NAMALWA (cell line): ENCODE measurements at regions not wholly inside any gene's neighbourhood (a gene's known extent, or its start where the extent isn't known, plus 50 kb on each side); places are given as distances from the start of the nearest gene placed in this dataset.

Experiments
- DNase-seq: peaks from one replicate; pipeline ENCODE4 v3.0.0-alpha.2; 2015; ENCODE audit warnings: low spot score

DNA sequence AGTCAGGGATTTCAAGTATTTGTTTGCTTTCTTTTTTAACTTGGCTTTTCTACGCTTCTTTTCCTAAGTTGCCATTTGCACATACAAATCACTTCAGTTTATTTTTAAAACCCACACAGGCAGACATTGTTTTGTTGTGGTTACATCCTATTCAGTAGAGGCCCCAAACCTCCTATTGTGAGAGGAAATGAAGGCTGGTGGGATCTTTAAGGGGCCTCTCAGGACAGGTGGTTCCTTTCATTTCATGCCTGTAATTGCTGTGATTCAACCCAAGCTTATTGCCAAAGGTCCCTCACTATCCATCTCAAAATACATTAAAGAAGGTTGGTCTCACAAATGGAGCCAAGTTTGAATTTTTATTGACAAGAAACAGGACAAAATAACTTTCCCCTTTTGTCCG is 257.1 kb downstream of the ADAMTS20 start:
- DNase-seq = no peak

DNA sequence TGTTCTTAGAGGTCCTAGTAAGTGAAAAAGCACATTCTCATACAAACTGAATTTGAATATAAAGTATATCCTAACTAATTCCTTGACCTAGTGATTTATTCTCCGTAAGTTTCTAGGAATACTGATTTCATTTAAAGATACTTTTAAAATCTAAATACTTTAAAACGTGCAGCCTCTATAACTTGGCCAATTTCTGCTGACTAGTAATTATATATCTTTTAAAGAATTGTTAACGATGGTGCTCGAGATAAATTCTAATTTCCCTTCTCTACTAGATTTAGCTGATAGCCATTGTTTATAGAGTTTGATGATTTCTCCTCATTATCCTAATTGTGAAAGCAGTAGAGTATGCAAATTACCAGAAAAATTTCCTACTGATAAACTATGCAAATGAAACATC is 257.9 kb downstream of the ADAMTS20 start:
- DNase-seq = no peak

DNA sequence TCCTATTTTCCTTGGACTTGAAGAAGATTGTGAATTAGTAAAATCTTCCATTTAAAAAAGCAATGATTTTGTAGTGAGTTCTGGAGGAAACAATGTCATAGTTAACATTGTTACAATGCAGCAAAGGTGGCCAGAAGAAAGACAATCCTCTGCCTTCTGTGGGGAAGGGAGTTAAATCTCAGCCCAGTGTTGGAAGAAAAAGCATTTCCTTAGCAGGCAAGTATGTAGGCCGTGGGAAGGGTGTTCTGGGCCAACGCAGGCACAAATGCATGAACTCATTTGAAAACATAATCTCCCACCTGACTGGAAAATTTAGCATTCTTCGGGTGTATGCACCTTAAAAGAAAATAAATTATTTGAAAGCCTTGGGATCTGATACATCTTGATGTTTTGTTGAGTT is 258.6 kb downstream of the ADAMTS20 start:
- no peak for DNase-seq

DNA sequence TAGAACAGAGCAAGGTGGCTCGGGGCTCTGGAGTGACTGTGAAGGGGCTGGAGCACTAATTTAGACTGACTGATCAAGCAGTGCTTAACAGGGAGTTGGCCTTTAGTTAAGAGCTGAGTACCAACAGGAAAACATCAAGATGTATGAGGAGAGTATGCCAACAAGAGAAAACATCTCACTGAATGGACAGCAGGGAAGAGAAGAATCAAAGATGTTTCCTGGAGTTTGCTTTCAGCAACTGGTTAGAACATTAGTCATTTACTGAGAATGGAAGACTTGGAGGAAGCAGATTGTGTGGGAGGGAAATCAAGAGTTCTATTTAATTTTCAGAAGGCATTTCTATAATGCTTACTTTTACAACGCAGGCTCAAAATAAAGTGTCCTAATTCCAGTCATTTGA is 259.3 kb downstream of the ADAMTS20 start:
- DNase-seq = no peak

DNA sequence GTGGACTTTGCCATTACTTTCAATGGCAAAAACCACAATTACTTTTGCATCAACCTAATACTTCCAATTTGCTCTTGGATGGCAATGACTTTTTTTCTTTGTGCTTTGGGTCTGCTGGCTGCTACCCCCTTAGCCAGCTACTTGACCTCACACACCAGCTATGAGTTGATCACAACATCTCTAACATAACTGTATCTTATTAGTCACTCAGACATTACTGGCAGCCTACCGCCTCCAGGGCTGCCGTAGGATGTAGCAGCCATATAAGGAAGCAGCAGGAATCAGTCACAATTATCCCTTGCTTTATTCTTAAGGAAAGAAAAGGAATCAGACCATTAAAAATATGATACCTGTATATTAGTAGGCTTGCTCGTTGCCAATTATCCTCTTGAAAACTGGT is 260.5 kb downstream of the ADAMTS20 start:
- DNase-seq = no peak

DNA sequence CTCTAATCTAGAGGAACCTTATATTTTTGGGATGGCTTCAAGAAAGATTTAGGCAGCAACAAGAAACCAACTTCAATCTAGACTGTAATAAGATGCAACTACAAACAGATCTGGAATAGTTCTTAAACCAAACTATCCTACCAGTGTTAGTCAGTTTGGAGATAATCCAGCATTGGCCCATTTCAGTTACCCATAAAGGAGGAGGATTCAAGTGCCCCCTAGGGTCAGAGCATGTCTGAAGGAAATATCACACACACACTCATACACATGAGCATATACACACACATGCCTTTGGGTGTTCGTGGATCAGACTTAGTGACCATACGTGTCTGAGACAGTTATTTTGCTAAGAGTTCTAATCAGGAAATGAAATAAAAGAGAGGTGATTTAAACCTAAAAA is 261.2 kb downstream of the ADAMTS20 start:
- no peak for DNase-seq

DNA sequence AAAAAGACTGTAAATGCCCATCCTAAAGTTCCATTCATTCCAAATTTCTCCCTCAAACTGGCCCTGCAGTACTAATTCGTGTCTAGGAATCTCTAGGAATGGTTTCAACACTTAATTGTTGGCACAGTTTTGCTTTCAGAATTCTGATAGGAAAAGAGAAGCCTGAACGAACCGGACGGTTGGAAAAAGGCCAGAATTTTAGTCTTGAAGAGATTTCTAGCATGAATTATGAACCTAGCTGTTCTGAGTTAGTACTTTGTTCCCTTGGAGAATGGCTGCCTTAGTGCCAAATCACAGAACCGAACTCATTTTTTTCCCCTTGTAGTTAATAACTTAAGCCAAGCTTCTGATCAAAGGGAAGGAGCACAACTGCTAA is 262.6 kb downstream of the ADAMTS20 start:
- DNase-seq = no peak

DNA sequence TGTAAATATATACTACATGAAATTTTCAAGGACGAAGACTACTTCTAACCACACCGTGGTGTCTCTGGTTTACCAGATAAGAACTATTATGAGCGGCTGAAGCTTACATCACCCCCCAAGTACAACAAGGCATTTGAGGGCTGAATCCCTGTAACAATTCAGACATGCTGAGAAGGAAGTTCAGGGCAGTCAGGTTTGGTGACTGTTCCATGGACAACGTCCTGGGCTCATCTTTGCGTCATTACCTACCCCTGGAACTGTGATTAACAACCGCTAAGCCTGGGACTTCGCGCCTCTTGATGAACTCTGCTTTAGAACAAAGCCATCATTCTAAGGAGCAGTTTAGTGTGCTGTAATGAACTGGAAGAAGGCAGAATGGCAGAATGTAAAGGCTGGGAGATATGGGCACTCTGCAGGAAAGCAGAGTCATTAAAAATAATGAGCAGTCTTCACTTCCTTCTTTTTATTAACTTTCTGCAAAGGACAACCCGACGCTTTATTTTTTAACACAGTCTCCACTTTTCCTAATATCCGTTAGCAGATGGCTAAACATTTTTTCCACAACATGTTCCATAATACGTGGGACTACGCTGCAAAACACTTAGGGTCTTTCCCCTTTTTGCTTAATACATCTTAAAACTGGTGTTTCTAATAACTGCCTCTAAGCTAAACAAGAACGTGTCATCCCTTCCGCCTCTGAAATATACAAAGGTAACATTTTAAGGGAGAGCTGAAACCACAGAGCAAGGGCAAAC is 263.2 kb downstream of the ADAMTS20 start:
- DNase-seq = no peak

DNA sequence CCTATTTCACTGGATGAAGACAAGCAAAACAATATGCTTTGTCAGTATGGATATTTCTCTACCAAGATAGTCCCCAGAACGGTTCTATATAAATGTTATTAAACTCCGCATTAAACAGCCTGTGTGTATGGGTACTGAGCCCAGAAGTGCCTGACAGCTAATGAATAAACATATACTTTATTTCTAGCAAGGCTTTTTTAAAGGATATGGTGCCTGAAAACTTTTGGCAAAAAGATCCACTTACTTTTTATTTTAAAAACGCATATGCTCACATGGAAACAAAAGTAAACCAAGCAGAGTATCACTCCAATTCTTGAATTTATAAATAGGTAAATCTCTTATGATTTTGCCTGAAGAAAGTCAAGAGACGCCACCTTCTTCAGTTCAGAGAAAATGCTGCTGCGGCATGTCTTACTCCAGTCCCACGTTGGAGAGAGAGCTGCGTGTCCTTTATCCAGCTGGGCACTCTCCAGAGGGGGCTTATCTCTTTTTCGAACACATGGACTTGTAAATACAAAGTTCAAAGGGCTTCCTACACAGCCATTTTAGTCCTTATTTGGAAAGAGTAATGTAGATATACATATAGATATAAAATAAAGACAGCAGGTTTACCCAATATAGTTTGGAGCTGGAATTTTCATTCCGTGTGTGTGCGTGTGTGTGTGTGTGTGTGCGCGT is 264.2 kb downstream of the ADAMTS20 start:
- no peak for DNase-seq

DNA sequence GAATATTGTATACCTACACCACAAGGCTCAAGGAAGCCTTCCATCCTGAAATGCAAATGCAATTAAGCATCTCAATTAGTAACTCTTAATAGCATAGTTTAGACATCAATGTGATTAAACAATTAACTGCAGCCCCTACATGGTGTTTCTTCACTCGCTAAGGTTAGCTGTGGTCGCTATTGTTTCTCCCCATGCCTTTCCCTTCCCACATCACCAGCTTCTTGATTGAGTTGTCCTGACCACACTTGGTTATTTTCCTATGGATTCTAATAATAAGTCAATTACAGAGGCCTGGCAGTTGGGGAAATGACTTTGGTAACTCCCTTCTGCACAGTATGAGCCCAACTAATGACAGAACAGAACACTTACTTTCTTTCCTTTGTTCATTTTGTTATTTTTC is 265.0 kb downstream of the ADAMTS20 start:
- no peak for DNase-seq

DNA sequence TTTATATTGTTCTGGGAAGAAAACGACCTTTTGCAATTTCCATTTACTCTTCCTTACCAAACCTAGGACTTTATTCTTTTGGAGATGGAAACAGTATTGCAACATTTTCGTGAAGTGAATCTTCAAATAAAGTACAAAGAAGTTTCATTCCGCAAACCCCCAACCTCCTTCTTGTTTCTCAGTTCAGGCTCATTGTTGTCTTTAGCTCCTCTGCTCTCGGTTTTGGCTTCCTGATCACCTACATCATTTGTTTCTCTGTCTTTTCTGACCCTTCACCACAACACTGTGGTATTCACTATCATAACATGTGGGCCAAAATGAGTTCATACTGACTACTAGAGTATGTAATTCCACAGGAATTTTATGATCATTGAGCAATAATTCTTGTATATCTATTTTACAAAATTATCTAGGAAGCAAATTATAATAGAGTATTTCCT is 266.8 kb downstream of the ADAMTS20 start:
- no peak for DNase-seq

DNA sequence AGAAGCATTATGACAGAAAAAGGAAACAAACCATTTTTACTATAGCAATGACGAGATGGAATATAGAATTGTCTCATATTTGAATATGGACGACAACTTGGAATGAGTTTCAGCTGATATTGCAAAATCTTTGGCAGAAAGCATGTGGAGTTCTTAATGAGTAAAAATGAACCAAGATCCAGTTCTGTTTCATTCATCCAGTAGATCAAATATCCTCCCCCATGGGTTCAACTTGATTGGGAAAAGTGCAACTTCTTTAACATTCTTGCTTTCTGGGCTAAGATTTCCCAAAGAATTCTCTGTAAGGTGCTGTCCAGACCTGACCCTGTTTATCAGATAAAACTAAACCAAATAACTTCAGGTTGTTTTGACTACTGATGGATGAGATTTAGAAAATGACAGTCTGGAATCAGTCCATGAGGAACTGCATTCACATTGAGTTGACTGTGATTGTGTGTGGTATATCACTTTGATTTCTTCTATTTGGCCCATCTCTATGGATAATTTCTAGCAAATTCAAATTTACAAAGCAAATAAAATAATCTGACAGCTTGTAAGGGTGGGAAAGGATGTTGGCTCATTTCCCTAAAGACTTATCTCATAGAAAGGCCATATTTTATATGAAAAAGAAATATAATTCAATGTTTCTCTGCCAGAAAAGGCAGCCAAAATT is 267.4 kb downstream of the ADAMTS20 start:
- DNase-seq = no peak

DNA sequence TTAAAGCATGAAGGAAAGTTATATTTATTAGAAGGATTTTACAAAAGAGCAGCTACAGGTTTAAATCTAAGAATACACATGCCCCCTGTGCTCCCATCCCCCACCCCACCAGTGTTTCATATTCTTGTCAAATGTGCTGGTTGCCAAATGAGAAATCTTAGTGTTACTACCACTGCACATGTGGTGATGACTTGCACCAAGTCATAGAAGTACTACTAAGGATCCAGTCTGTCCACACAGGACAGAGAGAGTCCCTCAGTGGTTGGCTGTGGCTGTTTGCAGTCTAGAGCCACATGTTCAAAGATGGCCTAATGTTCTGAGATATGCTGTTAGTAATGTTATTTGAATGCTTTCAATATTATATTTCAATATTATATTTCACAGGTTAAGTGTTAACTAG is 268.8 kb downstream of the ADAMTS20 start:
- DNase-seq = no peak

DNA sequence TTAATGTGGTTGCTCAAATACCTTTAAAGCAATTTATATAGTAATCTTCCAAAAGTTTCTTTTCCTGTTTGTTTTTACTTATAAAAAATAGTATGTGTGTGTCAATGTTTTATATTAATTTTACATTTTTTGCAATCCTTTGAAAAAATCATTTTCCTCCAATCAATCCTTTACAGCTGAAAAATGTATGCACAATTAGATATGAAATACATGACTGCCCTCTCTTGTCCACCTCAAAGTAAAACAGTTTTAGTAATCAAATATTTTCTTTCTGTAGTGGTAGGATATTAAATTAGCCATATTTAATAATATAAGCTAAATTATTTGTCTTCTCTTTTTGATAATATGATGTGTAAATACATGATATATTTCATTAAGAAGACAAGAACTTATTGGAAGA is 269.9 kb downstream of the ADAMTS20 start:
- DNase-seq = peak; percentile 16

DNA sequence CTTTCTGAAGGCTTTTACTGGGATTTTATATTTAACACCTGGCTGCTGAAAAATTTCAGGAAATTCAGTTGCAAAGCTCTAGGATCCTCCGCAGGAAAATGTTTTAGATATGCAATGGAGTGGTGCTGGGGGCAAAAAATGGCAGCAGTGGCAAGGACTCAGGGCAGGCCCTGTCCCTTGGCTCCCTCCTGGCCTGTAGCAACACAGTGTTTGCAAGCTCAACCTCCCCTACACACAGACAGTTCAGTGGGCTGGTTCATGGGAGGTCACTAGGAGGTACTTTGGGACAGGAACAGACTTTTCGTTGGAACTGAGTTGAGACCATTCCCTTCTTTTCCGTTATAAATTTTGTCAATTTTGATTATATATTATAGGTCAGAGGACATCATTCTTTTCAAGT is 270.4 kb downstream of the ADAMTS20 start:
- no peak for DNase-seq

DNA sequence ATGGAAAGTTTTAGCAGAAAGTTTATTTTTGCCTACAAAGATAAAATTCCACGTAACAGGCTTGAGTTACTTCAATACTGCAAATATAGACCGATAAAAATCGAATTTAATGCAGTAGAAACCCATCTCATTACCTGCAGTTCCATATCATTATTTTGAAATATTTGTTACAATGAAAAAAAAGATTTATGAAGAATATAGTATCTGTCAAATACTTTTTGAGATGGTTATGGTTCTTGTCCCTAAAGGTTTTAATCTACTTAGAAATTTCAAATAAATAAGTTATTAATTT is 273.5 kb downstream of the ADAMTS20 start:
- DNase-seq = no peak

DNA sequence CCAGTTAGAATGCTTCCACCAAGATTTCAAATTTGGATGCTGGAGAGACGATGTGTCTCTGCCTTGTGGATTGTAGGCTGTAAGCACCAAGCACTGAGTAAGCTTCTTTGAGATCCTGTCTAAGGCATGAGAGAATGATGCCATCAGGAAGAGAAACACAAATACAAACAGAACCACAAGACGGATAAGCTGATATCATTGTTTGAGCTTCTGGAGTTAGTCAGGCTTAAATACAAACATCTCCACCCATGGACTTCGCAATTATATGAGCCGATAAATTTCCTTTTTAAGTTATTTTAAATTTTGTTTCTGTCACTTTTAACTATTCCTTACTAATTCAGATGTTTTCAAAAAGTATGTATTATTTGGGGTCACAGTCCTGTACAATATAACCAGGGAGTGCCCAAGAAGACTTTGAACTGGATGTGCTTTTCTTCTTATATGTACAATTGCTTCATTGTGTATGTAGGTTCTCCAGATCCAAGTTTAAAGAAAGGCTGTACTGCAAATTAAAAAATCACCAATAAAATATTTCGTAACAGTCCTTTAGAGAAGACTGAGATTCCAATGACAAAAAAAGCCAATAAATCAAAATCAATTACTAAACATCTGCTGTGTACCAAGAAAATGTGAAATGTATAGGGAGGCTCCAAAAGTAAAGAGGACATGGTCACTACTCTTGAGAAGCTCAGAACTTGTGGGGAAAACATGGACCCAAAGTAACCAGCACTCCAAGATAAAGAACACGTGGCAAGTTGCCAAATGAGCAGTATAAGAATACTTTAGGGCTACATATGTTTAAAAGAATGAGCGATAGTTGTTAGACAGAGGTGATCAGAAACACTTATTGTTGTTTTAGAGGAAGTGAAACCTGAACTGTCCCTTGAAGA is 274.1 kb downstream of the ADAMTS20 start:
- DNase-seq = peak; percentile 29

DNA sequence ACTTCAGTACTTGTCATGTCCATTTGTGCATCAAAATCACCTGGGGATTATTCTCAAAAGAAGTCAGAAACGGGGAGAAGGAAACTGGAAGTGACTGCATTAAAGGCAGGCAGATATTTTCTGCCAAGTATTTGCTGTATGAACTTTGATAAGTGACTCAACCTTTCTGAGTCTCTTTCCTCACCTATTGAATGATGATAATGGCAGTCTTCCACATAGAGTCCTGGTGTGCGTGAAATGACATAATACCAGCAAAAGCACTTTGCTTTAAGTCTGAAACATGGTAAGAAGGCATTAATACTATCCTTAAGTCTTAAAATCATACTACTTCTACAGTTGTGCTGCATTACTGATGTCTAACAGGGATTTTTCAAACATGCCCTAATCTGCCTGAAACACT is 278.5 kb downstream of the ADAMTS20 start:
- DNase-seq = no peak

DNA sequence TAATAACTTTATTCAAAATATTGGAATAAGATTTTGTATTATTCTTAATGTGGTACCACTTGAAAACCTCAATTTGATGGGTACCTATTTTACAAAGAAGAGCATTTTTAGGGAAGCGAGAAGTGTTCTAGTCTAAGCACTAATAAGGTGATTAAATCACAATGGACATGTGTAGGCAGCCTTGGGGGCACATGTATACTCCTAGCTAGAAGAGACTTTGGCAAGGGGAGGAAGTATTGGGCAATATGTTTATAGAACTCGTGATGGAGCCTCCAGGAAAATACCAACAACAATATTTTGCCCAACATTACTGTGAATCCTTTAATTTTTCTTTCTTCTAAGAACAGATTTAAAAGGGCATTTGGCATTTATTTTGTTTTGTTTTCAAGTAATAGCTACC is 280.3 kb downstream of the ADAMTS20 start:
- DNase-seq = no peak

DNA sequence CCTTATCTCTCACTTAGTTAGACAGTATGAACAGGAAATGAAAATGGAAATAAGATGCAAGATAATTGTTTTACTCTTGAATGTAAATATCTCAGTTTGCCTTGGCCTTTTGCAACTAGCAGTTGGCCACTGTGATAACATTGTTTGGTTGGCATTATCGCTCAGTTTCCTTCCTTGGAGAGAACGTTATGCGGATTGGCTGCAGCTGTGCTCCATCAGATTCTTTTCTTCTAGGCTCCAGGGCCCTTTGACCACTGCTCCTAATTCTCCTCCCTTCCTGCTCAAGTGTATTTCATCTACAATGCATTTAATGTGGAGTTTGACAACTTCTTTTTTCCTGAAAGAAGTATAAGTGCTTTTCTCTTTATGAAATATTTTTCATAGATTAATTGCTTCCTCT is 284.2 kb downstream of the ADAMTS20 start:
- no peak for DNase-seq

DNA sequence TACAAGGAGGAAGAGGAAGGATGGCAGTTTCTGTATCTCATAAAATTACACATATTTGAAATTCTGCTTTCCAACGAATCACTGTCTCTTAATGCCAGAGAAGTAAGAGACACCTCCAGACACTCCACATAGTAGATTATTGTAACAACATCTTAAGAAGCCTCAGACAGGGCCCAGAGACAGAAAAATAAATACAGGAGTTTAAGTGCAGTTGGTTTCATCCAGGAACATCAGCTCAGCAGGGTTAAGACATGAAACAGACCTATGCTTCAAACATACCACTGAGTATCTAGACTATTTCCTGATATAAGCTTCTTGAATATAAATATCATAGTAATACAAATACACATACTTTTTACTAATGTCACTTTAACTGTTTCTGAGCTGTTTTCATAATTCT is 290.3 kb downstream of the ADAMTS20 start:
- DNase-seq = no peak

DNA sequence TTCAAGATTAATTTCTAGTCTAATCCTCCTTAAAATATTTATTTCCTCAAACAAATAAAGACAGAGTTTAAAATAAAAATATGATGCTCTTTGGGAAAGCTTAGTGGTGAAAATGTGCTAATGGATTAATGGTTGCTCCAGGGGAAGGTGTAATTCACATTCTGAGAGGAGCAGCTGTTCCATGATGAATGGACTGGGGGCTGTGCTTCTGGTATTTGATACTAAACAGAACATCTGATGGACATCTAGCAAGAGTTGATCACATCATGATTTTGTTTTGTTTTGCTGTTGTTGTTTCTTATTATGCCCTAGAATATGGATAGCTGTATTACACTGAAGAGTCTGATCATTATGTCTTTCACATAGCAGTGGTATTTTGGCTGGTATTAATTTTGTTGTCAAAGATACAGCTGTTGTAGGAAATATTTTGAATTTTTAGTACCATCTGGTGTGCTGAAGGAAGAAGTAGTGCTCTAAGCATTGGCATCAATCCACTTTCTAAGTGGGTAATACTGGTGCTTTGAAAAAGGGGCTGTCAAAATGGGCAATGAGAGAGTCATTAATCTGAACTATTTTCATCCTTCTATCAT is 296.4 kb downstream of the ADAMTS20 start:
- DNase-seq = no peak
